ENCODE measurements at regions not wholly inside any gene's neighbourhood (a gene's known extent, or its start where the extent isn't known, plus 50 kb on each side); places are given as distances from the start of the nearest gene placed in this dataset.
"Not testable (repeated sequence)": the region's sequence is repeated elsewhere in the genome, so short reads cannot be mapped to it uniquely, and the experiment has no call there.

- no peak for TF ChIP-seq CTCF (IDR thresholded peaks at IDR 0.05; ENCODE audit: unreplicated experiment in 3 of 3)
- no peaks in the 10 kb centered on the region for H3K36me3 Mint-ChIP-seq (ENCODE audit: low read depth)
- no peaks in the 10 kb centered on the region for H3K9me3 Mint-ChIP-seq
- no peak overlapping the region for H3K4me3 Mint-ChIP-seq
- no peaks in the 10 kb centered on the region for H3K4me1 Mint-ChIP-seq
- no peak overlapping the region for H3K27ac Mint-ChIP-seq
- no peaks in the 10 kb centered on the region for H3K27me3 Mint-ChIP-seq (ENCODE audit: low read depth)
Measured at GRCh38 chr18:1511619-1512311, 607.1 kb downstream of the ADCYAP1 start.

- Mint-ChIP-seq H3K4me3 (no peak overlapping the region), H3K27ac (no peak overlapping the region), H3K27me3 (ENCODE audit: low read depth) (no peaks in the 10 kb centered on the region), H3K4me1 (no peaks in the 10 kb centered on the region), H3K9me3 (no peaks in the 10 kb centered on the region), H3K36me3 (ENCODE audit: low read depth) (no peaks in the 10 kb centered on the region)
- no peak for TF ChIP-seq CTCF (IDR thresholded peaks at IDR 0.05; ENCODE audit: unreplicated experiment in 3 of 3)
Measured at GRCh38 chr18:1513519-1513918, 608.8 kb downstream of the ADCYAP1 start.

GRCh38 chr18:1521588-1522248 lies 617.0 kb downstream of the ADCYAP1 start:
- not testable (repeated sequence) for H3K9me3 Mint-ChIP-seq, H3K4me3 Mint-ChIP-seq

GRCh38 chr18:1522249-1522615 lies 617.6 kb downstream of the ADCYAP1 start:
- TF ChIP-seq CTCF (IDR thresholded peaks at IDR 0.05; ENCODE audit: unreplicated experiment in 3 of 3): no peak
- Mint-ChIP-seq H3K4me1 (no peaks in the 10 kb centered on the region), H3K36me3 (ENCODE audit: low read depth) (no peaks in the 10 kb centered on the region), H3K9me3 (peaks cover 4% of the 10 kb centered on the region), H3K27me3 (ENCODE audit: low read depth) (no peaks in the 10 kb centered on the region), H3K4me3 (no peak overlapping the region), H3K27ac (no peak overlapping the region)

More at GRCh38 chr18:1521588-1522248, 617.0 kb downstream of the ADCYAP1 start:
- H3K27ac Mint-ChIP-seq; H3K27me3 Mint-ChIP-seq (ENCODE audit: low read depth); H3K36me3 Mint-ChIP-seq (ENCODE audit: low read depth); H3K4me1 Mint-ChIP-seq: not testable (repeated sequence)

GRCh38 chr18:1526991-1527390 lies 622.3 kb downstream of the ADCYAP1 start:
- no peak overlapping the region for H3K4me3 Mint-ChIP-seq
- H3K27me3 Mint-ChIP-seq (ENCODE audit: low read depth): no peaks in the 10 kb centered on the region
- H3K36me3 Mint-ChIP-seq (ENCODE audit: low read depth): no peaks in the 10 kb centered on the region
- no peak overlapping the region for H3K27ac Mint-ChIP-seq
- H3K9me3 Mint-ChIP-seq: peaks cover 2% of the 10 kb centered on the region
- TF ChIP-seq CTCF (IDR thresholded peaks at IDR 0.05; ENCODE audit: unreplicated experiment in 3 of 3): no peak
- no peaks in the 10 kb centered on the region for H3K4me1 Mint-ChIP-seq

- no peak for TF ChIP-seq CTCF (IDR thresholded peaks at IDR 0.05; ENCODE audit: unreplicated experiment in 3 of 3)
- Mint-ChIP-seq H3K4me1 (no peaks in the 10 kb centered on the region), H3K27ac (no peak overlapping the region), H3K4me3 (no peak overlapping the region), H3K36me3 (ENCODE audit: low read depth) (no peaks in the 10 kb centered on the region), H3K27me3 (ENCODE audit: low read depth) (no peaks in the 10 kb centered on the region), H3K9me3 (no peaks in the 10 kb centered on the region)
Measured at GRCh38 chr18:1527805-1528204, 623.1 kb downstream of the ADCYAP1 start.

All from nephron (organoid).